Gastroesophageal sphincter (tissue), 3 donors: ENCODE measurements at regions not wholly inside any gene's neighbourhood (a gene's known extent, or its start where the extent isn't known, plus 50 kb on each side); places are given as distances from the start of the nearest gene placed in this dataset.

Source experiments
- CTCF ChIP-seq, 4 experiments: fragments of 200-600 bp in 2 of 4; fragments of 450-650 bp in 2 of 4; sonication (generic) in 1 of 4; IDR thresholded peaks; one replicate each; pipeline ENCODE4 v1.5.1; 2017 to 2019; ENCODE audit warnings: antibody characterized with exemption in 4 of 4, mild to moderate bottlenecking in 2 of 4, moderate library complexity in 2 of 4
- EP300 ChIP-seq: sonication (generic); formaldehyde crosslinking; IDR thresholded peaks from one replicate; pipeline ENCODE4 v1.6.1; 2017; ENCODE audit warnings: antibody characterized with exemption, mild to moderate bottlenecking
- POLR2A ChIP-seq, 2 donors: fragments of 450-650 bp; IDR thresholded peaks; one replicate each; pipeline ENCODE4 v1.6.1; 2017; ENCODE audit warnings: antibody characterized with exemption in 2 of 2, mild to moderate bottlenecking in 2 of 2, moderate library complexity in 1 of 2

- no peak for TF ChIP-seq EP300
- no peak for TF ChIP-seq CTCF (IDR thresholded peaks at IDR 0.05)
- TF ChIP-seq POLR2A (IDR thresholded peaks at IDR 0.05): no peak
Measured at GRCh38 chr4:137640838-137641158, 108.5 kb upstream of the PCDH18 start.
